ENCODE measurements at regions not wholly inside any gene's neighbourhood (a gene's known extent, or its start where the extent isn't known, plus 50 kb on each side); places are given as distances from the start of the nearest gene placed in this dataset.

- TF ChIP-seq PATZ1 (CRISPR knock-in tag; IDR thresholded peaks at IDR 0.05; ENCODE audit: borderline replicate concordance) = no peak
- TF ChIP-seq CSRNP3 (CRISPR knock-in tag; IDR thresholded peaks at IDR 0.05) = no peak
- TF ChIP-seq ZFP3 (CRISPR knock-in tag; IDR thresholded peaks at IDR 0.05) = no peak
- TF ChIP-seq ZNF565 (CRISPR knock-in tag; conservative IDR thresholded peaks at IDR 0.05; ENCODE audit: low read depth) = no peak
- no peak for TF ChIP-seq GLIS3 (CRISPR knock-in tag; IDR thresholded peaks at IDR 0.05)
These were observed 73.3 kb downstream of the RPE65 start (continued) for GRCh38 chr1:68376441-68376840.

GRCh38 chr1:68375919-68376318 lies 73.8 kb downstream of the RPE65 start:
- ATAC-seq = peak; percentile 96
- TF ChIP-seq PATZ1 (CRISPR knock-in tag; IDR thresholded peaks at IDR 0.05; ENCODE audit: borderline replicate concordance) (no peak), ZFP3 (CRISPR knock-in tag; IDR thresholded peaks at IDR 0.05) (no peak), ISL1 (CRISPR knock-in tag; IDR thresholded peaks at IDR 0.05) (peak; percentile 50; the same call in 1 of the 2 replicates), ARNTL (CRISPR knock-in tag; IDR thresholded peaks at IDR 0.05; ENCODE audit: borderline replicate concordance, low read depth) (no peak), CSRNP3 (CRISPR knock-in tag; IDR thresholded peaks at IDR 0.05) (no peak), CREB5 (CRISPR knock-in tag; IDR thresholded peaks at IDR 0.05; ENCODE audit: low read depth) (no peak)

GRCh38 chr1:68373173-68373572 lies 76.6 kb downstream of the RPE65 start:
- no peak for ATAC-seq
- TF ChIP-seq ESRRG (CRISPR knock-in tag; IDR thresholded peaks at IDR 0.05) = no peak
- no peak for TF ChIP-seq PPARA (CRISPR knock-in tag; IDR thresholded peaks at IDR 0.05; ENCODE audit: borderline replicate concordance)
- no peak for TF ChIP-seq POU6F1 (CRISPR knock-in tag; IDR thresholded peaks at IDR 0.05; ENCODE audit: borderline replicate concordance, low read depth)
- TF ChIP-seq CSRNP3 (CRISPR knock-in tag; IDR thresholded peaks at IDR 0.05) = no peak
- TF ChIP-seq ZNF565 (CRISPR knock-in tag; conservative IDR thresholded peaks at IDR 0.05; ENCODE audit: low read depth) = no peak

- ATAC-seq = no peak
- no peak for TF ChIP-seq ZFP30 (CRISPR knock-in tag; IDR thresholded peaks at IDR 0.05)
- TF ChIP-seq ZNF8 (CRISPR knock-in tag; IDR thresholded peaks at IDR 0.05) = no peak
- TF ChIP-seq SNAI2 (CRISPR knock-in tag; IDR thresholded peaks at IDR 0.05) = no peak
- TF ChIP-seq CREB5 (CRISPR knock-in tag; IDR thresholded peaks at IDR 0.05; ENCODE audit: low read depth) = no peak
- no peak for TF ChIP-seq CSRNP3 (CRISPR knock-in tag; IDR thresholded peaks at IDR 0.05)
- TF ChIP-seq TSHZ2 (CRISPR knock-in tag; IDR thresholded peaks at IDR 0.05) = no peak
These were observed 77.3 kb downstream of the RPE65 start for GRCh38 chr1:68372487-68372886.
